ENCODE measurements at regions not wholly inside any gene's neighbourhood (a gene's known extent, or its start where the extent isn't known, plus 50 kb on each side); places are given as distances from the start of the nearest gene placed in this dataset.

DNA sequence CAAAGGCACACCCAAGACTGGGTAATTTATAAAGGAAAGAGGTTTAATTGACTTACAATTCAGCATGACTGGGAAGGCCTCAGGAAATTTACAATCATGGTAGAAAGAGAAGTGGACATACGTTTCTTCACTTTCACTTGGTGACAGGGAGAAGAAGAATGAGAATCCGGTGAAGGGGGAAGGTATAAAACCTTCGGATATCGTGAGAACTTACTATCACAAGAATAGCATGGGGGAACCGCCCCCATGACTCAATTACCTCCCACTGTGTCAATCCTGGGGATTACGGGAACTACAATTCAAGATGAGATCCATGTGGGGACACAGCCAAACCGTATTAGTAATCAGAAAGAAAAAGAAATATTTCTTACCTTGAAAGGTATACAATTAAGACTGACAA is 782.9 kb upstream of the HS3ST1 start:
- no peak for ATAC-seq
- Histone ChIP-seq H3K4me1 (ENCODE audit: control insufficient read depth in 1 of 2, insufficient read depth in 2 of 2, low read length in 2 of 2) (no peaks in the 10 kb centered on the region), H3K79me2 (ENCODE audit: insufficient read depth, low read length) (no peaks in the 10 kb centered on the region), H3K4me3 (replicated peaks in 1 of 2; ENCODE audit: low read depth in 1 of 2, low read length in 2 of 2) (no peak overlapping the region), H3K27ac (ENCODE audit: low read depth, low read length) (no peak overlapping the region), H3K9me3 (ENCODE audit: control insufficient read depth in 1 of 2, insufficient read depth in 1 of 2, low read depth in 1 of 2, low read length in 2 of 2) (no peaks in the 10 kb centered on the region), H3K9me2 (ENCODE audit: insufficient read depth) (no peaks in the 10 kb centered on the region), H2AFZ (ENCODE audit: low read depth, low read length, poor library complexity, severe bottlenecking) (no peak overlapping the region), H3K9ac (ENCODE audit: low read length) (no peak overlapping the region), H3K27me3 (ENCODE audit: insufficient read depth, low read length) (no peaks in the 10 kb centered on the region), H4K20me1 (ENCODE audit: insufficient read depth) (no peaks in the 10 kb centered on the region), H3K4me2 (ENCODE audit: low read length) (no peak overlapping the region), H3K36me3 (ENCODE audit: control insufficient read depth in 1 of 2, insufficient read depth in 2 of 2, low read length in 2 of 2) (no peaks in the 10 kb centered on the region)
- CTCF ChIA-PET: no interaction called here
- no peak for TF ChIP-seq SRF (IDR thresholded peaks at IDR 0.05; ENCODE audit: low read depth)
- no peak for TF ChIP-seq ZNF274 (IDR thresholded peaks at IDR 0.05; ENCODE audit: low read depth, low read length)
- TF ChIP-seq SP1 (IDR thresholded peaks at IDR 0.05; ENCODE audit: low read depth): no peak
- no peak for TF ChIP-seq EGR1 (IDR thresholded peaks at IDR 0.05; ENCODE audit: low read depth)
- no peak for TF ChIP-seq YY1 (IDR thresholded peaks at IDR 0.05; ENCODE audit: extremely low read depth, insufficient replicate concordance, low read depth, low read length)
- TF ChIP-seq ELF1 (IDR thresholded peaks at IDR 0.05; ENCODE audit: borderline replicate concordance, low read depth): no peak
- no peak for TF ChIP-seq POLR2AphosphoS5 (IDR thresholded peaks at IDR 0.05; ENCODE audit: low read depth, low read length)
- TF ChIP-seq, protein P1, sequence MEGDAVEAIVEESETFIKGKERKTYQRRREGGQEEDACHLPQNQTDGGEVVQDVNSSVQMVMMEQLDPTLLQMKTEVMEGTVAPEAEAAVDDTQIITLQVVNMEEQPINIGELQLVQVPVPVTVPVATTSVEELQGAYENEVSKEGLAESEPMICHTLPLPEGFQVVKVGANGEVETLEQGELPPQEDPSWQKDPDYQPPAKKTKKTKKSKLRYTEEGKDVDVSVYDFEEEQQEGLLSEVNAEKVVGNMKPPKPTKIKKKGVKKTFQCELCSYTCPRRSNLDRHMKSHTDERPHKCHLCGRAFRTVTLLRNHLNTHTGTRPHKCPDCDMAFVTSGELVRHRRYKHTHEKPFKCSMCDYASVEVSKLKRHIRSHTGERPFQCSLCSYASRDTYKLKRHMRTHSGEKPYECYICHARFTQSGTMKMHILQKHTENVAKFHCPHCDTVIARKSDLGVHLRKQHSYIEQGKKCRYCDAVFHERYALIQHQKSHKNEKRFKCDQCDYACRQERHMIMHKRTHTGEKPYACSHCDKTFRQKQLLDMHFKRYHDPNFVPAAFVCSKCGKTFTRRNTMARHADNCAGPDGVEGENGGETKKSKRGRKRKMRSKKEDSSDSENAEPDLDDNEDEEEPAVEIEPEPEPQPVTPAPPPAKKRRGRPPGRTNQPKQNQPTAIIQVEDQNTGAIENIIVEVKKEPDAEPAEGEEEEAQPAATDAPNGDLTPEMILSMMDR (IDR thresholded peaks at IDR 0.05 in 2 of 3, conservative IDR thresholded peaks at IDR 0.05 in 1 of 3; ENCODE audit: borderline replicate concordance in 1 of 3, insufficient read depth in 1 of 3, low read depth in 2 of 3, low read length in 2 of 3): no peak
- TF ChIP-seq, protein P2, sequence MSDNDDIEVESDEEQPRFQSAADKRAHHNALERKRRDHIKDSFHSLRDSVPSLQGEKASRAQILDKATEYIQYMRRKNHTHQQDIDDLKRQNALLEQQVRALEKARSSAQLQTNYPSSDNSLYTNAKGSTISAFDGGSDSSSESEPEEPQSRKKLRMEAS (IDR thresholded peaks at IDR 0.05): no peak
- TF ChIP-seq JUND (IDR thresholded peaks at IDR 0.05): no peak
- TF ChIP-seq, protein P3, sequence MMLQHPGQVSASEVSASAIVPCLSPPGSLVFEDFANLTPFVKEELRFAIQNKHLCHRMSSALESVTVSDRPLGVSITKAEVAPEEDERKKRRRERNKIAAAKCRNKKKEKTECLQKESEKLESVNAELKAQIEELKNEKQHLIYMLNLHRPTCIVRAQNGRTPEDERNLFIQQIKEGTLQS (IDR thresholded peaks at IDR 0.05): no peak
- no peak for TF ChIP-seq EZH2phosphoT487 (IDR thresholded peaks at IDR 0.05; ENCODE audit: borderline replicate concordance)
- no peak for TF ChIP-seq CBX3 (IDR thresholded peaks at IDR 0.05; ENCODE audit: low read depth)
- TF ChIP-seq RAD21 (IDR thresholded peaks at IDR 0.05; ENCODE audit: low read depth): no peak
- TF ChIP-seq POLR2A (IDR thresholded peaks at IDR 0.05; ENCODE audit: borderline replicate concordance, extremely low read depth, insufficient read depth, insufficient read length): no peak
- TF ChIP-seq, protein P4, sequence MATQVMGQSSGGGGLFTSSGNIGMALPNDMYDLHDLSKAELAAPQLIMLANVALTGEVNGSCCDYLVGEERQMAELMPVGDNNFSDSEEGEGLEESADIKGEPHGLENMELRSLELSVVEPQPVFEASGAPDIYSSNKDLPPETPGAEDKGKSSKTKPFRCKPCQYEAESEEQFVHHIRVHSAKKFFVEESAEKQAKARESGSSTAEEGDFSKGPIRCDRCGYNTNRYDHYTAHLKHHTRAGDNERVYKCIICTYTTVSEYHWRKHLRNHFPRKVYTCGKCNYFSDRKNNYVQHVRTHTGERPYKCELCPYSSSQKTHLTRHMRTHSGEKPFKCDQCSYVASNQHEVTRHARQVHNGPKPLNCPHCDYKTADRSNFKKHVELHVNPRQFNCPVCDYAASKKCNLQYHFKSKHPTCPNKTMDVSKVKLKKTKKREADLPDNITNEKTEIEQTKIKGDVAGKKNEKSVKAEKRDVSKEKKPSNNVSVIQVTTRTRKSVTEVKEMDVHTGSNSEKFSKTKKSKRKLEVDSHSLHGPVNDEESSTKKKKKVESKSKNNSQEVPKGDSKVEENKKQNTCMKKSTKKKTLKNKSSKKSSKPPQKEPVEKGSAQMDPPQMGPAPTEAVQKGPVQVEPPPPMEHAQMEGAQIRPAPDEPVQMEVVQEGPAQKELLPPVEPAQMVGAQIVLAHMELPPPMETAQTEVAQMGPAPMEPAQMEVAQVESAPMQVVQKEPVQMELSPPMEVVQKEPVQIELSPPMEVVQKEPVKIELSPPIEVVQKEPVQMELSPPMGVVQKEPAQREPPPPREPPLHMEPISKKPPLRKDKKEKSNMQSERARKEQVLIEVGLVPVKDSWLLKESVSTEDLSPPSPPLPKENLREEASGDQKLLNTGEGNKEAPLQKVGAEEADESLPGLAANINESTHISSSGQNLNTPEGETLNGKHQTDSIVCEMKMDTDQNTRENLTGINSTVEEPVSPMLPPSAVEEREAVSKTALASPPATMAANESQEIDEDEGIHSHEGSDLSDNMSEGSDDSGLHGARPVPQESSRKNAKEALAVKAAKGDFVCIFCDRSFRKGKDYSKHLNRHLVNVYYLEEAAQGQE (IDR thresholded peaks at IDR 0.05; ENCODE audit: low read depth): no peak
- TF ChIP-seq, protein P5, sequence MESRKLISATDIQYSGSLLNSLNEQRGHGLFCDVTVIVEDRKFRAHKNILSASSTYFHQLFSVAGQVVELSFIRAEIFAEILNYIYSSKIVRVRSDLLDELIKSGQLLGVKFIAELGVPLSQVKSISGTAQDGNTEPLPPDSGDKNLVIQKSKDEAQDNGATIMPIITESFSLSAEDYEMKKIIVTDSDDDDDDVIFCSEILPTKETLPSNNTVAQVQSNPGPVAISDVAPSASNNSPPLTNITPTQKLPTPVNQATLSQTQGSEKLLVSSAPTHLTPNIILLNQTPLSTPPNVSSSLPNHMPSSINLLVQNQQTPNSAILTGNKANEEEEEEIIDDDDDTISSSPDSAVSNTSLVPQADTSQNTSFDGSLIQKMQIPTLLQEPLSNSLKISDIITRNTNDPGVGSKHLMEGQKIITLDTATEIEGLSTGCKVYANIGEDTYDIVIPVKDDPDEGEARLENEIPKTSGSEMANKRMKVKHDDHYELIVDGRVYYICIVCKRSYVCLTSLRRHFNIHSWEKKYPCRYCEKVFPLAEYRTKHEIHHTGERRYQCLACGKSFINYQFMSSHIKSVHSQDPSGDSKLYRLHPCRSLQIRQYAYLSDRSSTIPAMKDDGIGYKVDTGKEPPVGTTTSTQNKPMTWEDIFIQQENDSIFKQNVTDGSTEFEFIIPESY (IDR thresholded peaks at IDR 0.05; ENCODE audit: extremely low read depth, insufficient replicate concordance, low read length): no peak
- TF ChIP-seq ZFX (IDR thresholded peaks at IDR 0.05): no peak
- intact Hi-C loops (cut with micrococcal nuclease): no loop called here
- DNase-seq (ENCODE audit: low read depth, low spot score): no peak
- POLR2A ChIA-PET: no interaction called here
- RAD21 ChIA-PET (ENCODE audit: low non-redundant PET in 1 of 2, low total read pairs in 2 of 2, uncharacterized antibody in 2 of 2, unreplicated experiment in 2 of 2): no interaction called here
- no TSS peak for BruUV-seq (replicated peaks)
